SK-N-SH (cell line): ENCODE measurements at regions not wholly inside any gene's neighbourhood (a gene's known extent, or its start where the extent isn't known, plus 50 kb on each side); places are given as distances from the start of the nearest gene placed in this dataset.

Experiments used
- CTCF ChIA-PET: fragments of 300-600, 350-600 bp; formaldehyde crosslinking; extraction: SDS; loops from one replicate; lab custom pipeline; 2021; lab: Yijun Ruan, JAX
- POLR2A ChIA-PET: fragments of 350-600 bp; sonication (Branson Sonifier 250); formaldehyde crosslinking; extraction: SDS; loops from one replicate; lab custom pipeline; 2020; ENCODE audit warnings: antibody characterized with exemption, inconsistent platforms; lab: Yijun Ruan, JAX
- DNase-seq: peaks from one replicate; pipeline ENCODE4 v3.0.0; 2012
- H2AFZ ChIP-seq: fragments of 200-600 bp; sonication (generic); 2 replicates; pipeline ENCODE4 v1.8.1; 2016; ENCODE audit warnings: antibody characterized with exemption, mild to moderate bottlenecking, low read depth
- H3F3A ChIP-seq: fragments of 200-600 bp; sonication (generic); replicated peaks from 2 replicates; pipeline ENCODE3; 2016; ENCODE audit warnings: antibody characterized with exemption, mild to moderate bottlenecking; ENCODE audit not compliant: insufficient read depth
- H3K27ac ChIP-seq, 2 experiments: fragments of 200-500 bp in 1 of 2; fragments of 200-600 bp in 1 of 2; sonication (Bioruptor generic) in 1 of 2; sonication (generic), shearing (Covaris generic) in 1 of 2; 2 replicates each; pipeline versions ENCODE4 v1.5.1 to v1.6.1; 2014 to 2016; ENCODE audit warnings: low read depth in 2 of 2, inconsistent platforms in 1 of 2, low read length in 1 of 2, mild to moderate bottlenecking in 1 of 2, mixed read lengths in 1 of 2
- H3K27me3 ChIP-seq: fragments of 200-600 bp; sonication (generic), shearing (Covaris generic); 2 replicates; pipeline ENCODE4 v1.6.1; 2016; ENCODE audit warnings: mixed run types; ENCODE audit not compliant: insufficient read depth
- H3K36me3 ChIP-seq, 2 experiments: fragments of 200-500 bp in 1 of 2; fragments of 200-600 bp in 1 of 2; sonication (Bioruptor generic) in 1 of 2; sonication (generic) in 1 of 2; replicated peaks in 1 of 2; 2 replicates each; pipeline versions ENCODE3 to v1.5.1; 2014 to 2016; ENCODE audit warnings: low read length in 1 of 2, mild to moderate bottlenecking in 1 of 2; ENCODE audit not compliant: insufficient read depth in 2 of 2, control insufficient read depth in 1 of 2
- H3K4me1 ChIP-seq, 2 experiments: fragments of 200-500 bp in 1 of 2; fragments of 200-600 bp in 1 of 2; sonication (Bioruptor generic) in 1 of 2; sonication (generic), shearing (Covaris generic) in 1 of 2; 2 replicates each; pipeline versions ENCODE4 v1.5.1 to v1.6.1; 2014 to 2016; ENCODE audit warnings: low read depth in 1 of 2, low read length in 1 of 2, mixed run types in 1 of 2; ENCODE audit not compliant: insufficient read depth in 2 of 2, control insufficient read depth in 1 of 2
- H3K4me2 ChIP-seq: fragments of 200-600 bp; sonication (generic), shearing (Covaris generic); 2 replicates; pipeline ENCODE4 v1.6.1; 2017; ENCODE audit warnings: mixed run types
- H3K4me3 ChIP-seq, 2 experiments: fragments of 200-500 bp in 1 of 2; fragments of 200-600 bp in 1 of 2; sonication (Bioruptor generic) in 1 of 2; sonication (generic), shearing (Covaris generic) in 1 of 2; 2 replicates each; pipeline versions ENCODE4 v1.5.1 to v1.8.1; 2014 to 2016; ENCODE audit warnings: low read depth in 2 of 2, inconsistent platforms in 1 of 2, low read length in 1 of 2, mild to moderate bottlenecking in 1 of 2, mixed read lengths in 1 of 2, moderate library complexity in 1 of 2
- H3K79me2 ChIP-seq: fragments of 200-600 bp; sonication (generic); 2 replicates; pipeline ENCODE4 v1.8.1; 2017; ENCODE audit warnings: mild to moderate bottlenecking; ENCODE audit not compliant: insufficient read depth
- H3K9ac ChIP-seq: fragments of 200-600 bp; sonication (generic); 2 replicates; pipeline ENCODE4 v1.6.1; 2017; ENCODE audit warnings: mixed run types
- H3K9me2 ChIP-seq: fragments of 200-600 bp; sonication (generic); 2 replicates; pipeline ENCODE4 v1.6.1; 2017; ENCODE audit warnings: mixed run types
- H3K9me3 ChIP-seq: fragments of 200-600 bp; sonication (generic); 2 replicates; pipeline ENCODE4 v1.6.1; 2017; ENCODE audit warnings: mixed run types, mild to moderate bottlenecking, moderate library complexity
- H4K20me1 ChIP-seq: fragments of 200-600 bp; sonication (generic); 2 replicates; pipeline ENCODE4 v1.6.1; 2017; ENCODE audit warnings: mild to moderate bottlenecking, mixed run types; ENCODE audit not compliant: insufficient read depth
- CTCF ChIP-seq: fragments of 200-600 bp; sonication (generic); IDR thresholded peaks from 2 replicates; pipeline ENCODE4 v1.6.1; 2017; ENCODE audit warnings: antibody characterized with exemption, mild to moderate bottlenecking, moderate library complexity
- ELF1 ChIP-seq: IDR thresholded peaks from 2 replicates; pipeline ENCODE4 v1.4.0; 2012
- EP300 ChIP-seq, 2 experiments: IDR thresholded peaks; 2 replicates each; pipeline versions ENCODE4 v1.4.0 to v1.6.1; 2012; ENCODE audit warnings: borderline replicate concordance in 1 of 2, low read depth in 1 of 2, low read length in 1 of 2
- EZH2phosphoT487 ChIP-seq: fragments of 200-600 bp; sonication (generic); IDR thresholded peaks from 2 replicates; pipeline ENCODE4 v1.6.1; 2017; ENCODE audit warnings: low read depth, mixed run types, mild to moderate bottlenecking, antibody characterized with exemption, moderate library complexity, borderline replicate concordance
- FOSL2 ChIP-seq: IDR thresholded peaks from 2 replicates; pipeline ENCODE4 v1.4.0; 2012; ENCODE audit warnings: low read depth, mild to moderate bottlenecking, moderate library complexity, borderline replicate concordance
- FOXJ3 ChIP-seq: sonication (generic); formaldehyde crosslinking; IDR thresholded peaks from 2 replicates; pipeline ENCODE4 v1.5.1; 2020; ENCODE audit warnings: mild to moderate bottlenecking, missing genetic modification reagents
- FOXM1 ChIP-seq: IDR thresholded peaks from 2 replicates; pipeline ENCODE4 v1.4.0; 2012; ENCODE audit warnings: low read depth, mild to moderate bottlenecking
- IRF3 ChIP-seq: fragments of 150-350 bp; IDR thresholded peaks from 2 replicates; pipeline ENCODE4 v1.6.1; 2016; ENCODE audit warnings: mild to moderate bottlenecking, low read depth, low read length
- MEF2A ChIP-seq: IDR thresholded peaks from 2 replicates; pipeline ENCODE4 v1.4.0; 2012; ENCODE audit warnings: low read depth, borderline replicate concordance
- MXI1 ChIP-seq: IDR thresholded peaks from 2 replicates; pipeline ENCODE4 v1.6.1; 2012; ENCODE audit warnings: mild to moderate bottlenecking, low read depth, low read length, improper control_type of control experiment
- NFIC ChIP-seq: IDR thresholded peaks from 2 replicates; pipeline ENCODE4 v1.4.0; 2012; ENCODE audit warnings: borderline replicate concordance
- NRF1 ChIP-seq: IDR thresholded peaks from 2 replicates; pipeline ENCODE4 v1.6.1; 2012; ENCODE audit warnings: low read depth, mild to moderate bottlenecking, low read length
- RCOR1 ChIP-seq: fragments of 150-350 bp; IDR thresholded peaks from 2 replicates; pipeline ENCODE4 v1.6.1; 2017; ENCODE audit warnings: antibody characterized with exemption, low read length
- SMC3 ChIP-seq: IDR thresholded peaks from 2 replicates; pipeline ENCODE4 v1.6.1; 2012; ENCODE audit warnings: low read depth, low read length, improper control_type of control experiment
- TCF12 ChIP-seq: IDR thresholded peaks from 2 replicates; pipeline ENCODE4 v1.4.0; 2012
- WGBS: methylation state at CpG from one replicate; pipeline ENCODE4 v1.1.6; 2017; ENCODE audit warnings: low lambda C conversion rate; 5-methylcytosine and 5-hydroxymethylcytosine counted together

GRCh38 chr6:126682440-126682839 lies 342.5 kb downstream of the CENPW start:
- no peak overlapping the region for H3K4me2 ChIP-seq
- no peaks in the 10 kb centered on the region for H3K27me3 ChIP-seq
- H3K9me3 ChIP-seq = no peaks in the 10 kb centered on the region
- 31% methylated on average over 2 of the region's 2 CpGs for WGBS
- H3K36me3 ChIP-seq = no peaks in the 10 kb centered on the region
- no peaks in the 10 kb centered on the region for H3F3A ChIP-seq
- TF ChIP-seq FOXJ3 (CRISPR knock-in tag) (no peak), NFIC (no peak), FOXM1 (no peak), IRF3 (no peak), ELF1 (no peak), TCF12 (no peak), CTCF (no peak), MEF2A (no peak)
- no peak overlapping the region for H2AFZ ChIP-seq
- H3K9me2 ChIP-seq = no peaks in the 10 kb centered on the region
- H3K4me3 ChIP-seq = no peak overlapping the region
- no peaks in the 10 kb centered on the region for H3K79me2 ChIP-seq
- H4K20me1 ChIP-seq = no peaks in the 10 kb centered on the region
- ChIA-PET POLR2A (no interaction called here), CTCF (interaction anchor here (0.6 kb wide), 1 partner anchor 330 kb away, joined by 3 read pairs; no protein-coding TSS in a partner anchor)
- H3K9ac ChIP-seq = no peak overlapping the region
- no peak for DNase-seq
- H3K4me1 ChIP-seq = no peaks in the 10 kb centered on the region
- no peak overlapping the region for H3K27ac ChIP-seq

- CTCF ChIA-PET = no interaction called here
- POLR2A ChIA-PET = no interaction called here
Observed at GRCh38 chr6:126685182-126685581, 345.3 kb downstream of the CENPW start.

More at GRCh38 chr6:126685182-126685581, 345.3 kb downstream of the CENPW start:
- no peaks in the 10 kb centered on the region for H3K27me3 ChIP-seq
- no peak overlapping the region for H3K27ac ChIP-seq
- no peaks in the 10 kb centered on the region for H3K79me2 ChIP-seq
- DNase-seq = no peak
- no peaks in the 10 kb centered on the region for H3K4me1 ChIP-seq
- no peak overlapping the region for H3K4me2 ChIP-seq
- no peak overlapping the region for H3K9ac ChIP-seq
- no peaks in the 10 kb centered on the region for H4K20me1 ChIP-seq
- H3K9me3 ChIP-seq = no peaks in the 10 kb centered on the region
- H3F3A ChIP-seq = no peaks in the 10 kb centered on the region
- no peaks in the 10 kb centered on the region for H3K36me3 ChIP-seq
- TF ChIP-seq NRF1 = no peak
- TF ChIP-seq NFIC = no peak
- TF ChIP-seq EZH2phosphoT487 = no peak
- no peak for TF ChIP-seq MXI1
- TF ChIP-seq FOSL2 = no peak
- no peak for TF ChIP-seq IRF3
- TF ChIP-seq RCOR1 = no peak
- TF ChIP-seq EP300 (IDR thresholded peaks at IDR 0.05; ENCODE audit: borderline replicate concordance in 1 of 2, low read depth in 1 of 2, low read length in 1 of 2) = no peak
- no peak for TF ChIP-seq SMC3
- no peak for TF ChIP-seq FOXM1
- no peak overlapping the region for H3K4me3 ChIP-seq
- H3K9me2 ChIP-seq = no peaks in the 10 kb centered on the region
- WGBS = 0% methylated on average over 1 of the region's 1 CpG
- H2AFZ ChIP-seq = no peak overlapping the region
